Hepatocyte (in vitro differentiated cells): ENCODE measurements at regions not wholly inside any gene's neighbourhood (a gene's known extent, or its start where the extent isn't known, plus 50 kb on each side); places are given as distances from the start of the nearest gene placed in this dataset.

Experiments
- DNase-seq: peaks from one replicate; pipeline ENCODE4 v3.0.0-alpha.2; 2016; ENCODE audit warnings: low spot score
- H2AFZ ChIP-seq: fragments of 200-600 bp; sonication (generic); 2 replicates; pipeline ENCODE4 v1.6.0; 2016; ENCODE audit warnings: antibody characterized with exemption, mild to moderate bottlenecking
- H3K27ac ChIP-seq: fragments of 200-600 bp; sonication (generic); 2 replicates; pipeline ENCODE4 v1.5.1; 2016; ENCODE audit warnings: mild to moderate bottlenecking
- H3K27me3 ChIP-seq: fragments of 200-600 bp; sonication (generic); 2 replicates; pipeline ENCODE4 v1.6.1; 2016
- H3K36me3 ChIP-seq: fragments of 200-600 bp; sonication (generic); replicated peaks from 2 replicates; pipeline ENCODE4 v1.5.1; 2016; ENCODE audit warnings: low read depth; ENCODE audit not compliant: insufficient read depth
- H3K4me1 ChIP-seq: fragments of 200-600 bp; sonication (generic); 2 replicates; pipeline ENCODE4 v1.5.1; 2016; ENCODE audit warnings: mild to moderate bottlenecking, moderate library complexity; ENCODE audit not compliant: insufficient read depth
- H3K4me2 ChIP-seq: fragments of 200-600 bp; sonication (generic); 2 replicates; pipeline ENCODE4 v1.6.0; 2016
- H3K4me3 ChIP-seq: fragments of 200-600 bp; sonication (generic); 2 replicates; pipeline ENCODE4 v1.5.1; 2016; ENCODE audit warnings: mild to moderate bottlenecking
- H3K79me2 ChIP-seq: fragments of 200-600 bp; sonication (generic); 2 replicates; pipeline ENCODE4 v1.6.0; 2017; ENCODE audit warnings: mild to moderate bottlenecking
- H3K9me2 ChIP-seq: fragments of 200-600 bp; sonication (generic); replicated peaks from 2 replicates; pipeline ENCODE4 v1.6.0; 2017; ENCODE audit warnings: mild to moderate bottlenecking; ENCODE audit not compliant: insufficient read depth
- H3K9me3 ChIP-seq: fragments of 200-600 bp; sonication (generic); 2 replicates; pipeline ENCODE4 v1.5.1; 2016; ENCODE audit warnings: low read depth, mild to moderate bottlenecking
- H4K20me1 ChIP-seq: fragments of 200-600 bp; sonication (generic); 2 replicates; pipeline ENCODE4 v1.6.0; 2016; ENCODE audit warnings: mild to moderate bottlenecking; ENCODE audit not compliant: insufficient read depth, poor library complexity, severe bottlenecking
- CTCF ChIP-seq: fragments of 200-600 bp; sonication (generic); IDR thresholded peaks from 2 replicates; pipeline ENCODE4 v1.5.1; 2016; ENCODE audit warnings: antibody characterized with exemption, mild to moderate bottlenecking; ENCODE audit not compliant: poor library complexity
- EZH2 ChIP-seq: fragments of 200-600 bp; sonication (generic); IDR thresholded peaks from 2 replicates; pipeline ENCODE4 v1.6.1; 2016; ENCODE audit warnings: antibody characterized with exemption, mild to moderate bottlenecking, borderline replicate concordance
- EZH2phosphoT487 ChIP-seq: fragments of 200-600 bp; sonication (generic); IDR thresholded peaks from one replicate; pipeline ENCODE4 v1.6.1; 2018; ENCODE audit warnings: antibody characterized with exemption, mild to moderate bottlenecking, low read depth, moderate library complexity; ENCODE audit not compliant: unreplicated experiment, severe bottlenecking
- WGBS: methylation state at CpG from one replicate; pipeline ENCODE4 v1.1.6; 2016; ENCODE audit warnings: low lambda C conversion rate; ENCODE audit errors: missing lambda C conversion rate; 5-methylcytosine and 5-hydroxymethylcytosine counted together

GRCh38 chr6:103687430-103687829 is 1172.3 kb downstream of the HACE1 start:
- 74% methylated on average over 2 of the region's 2 CpGs for WGBS
- H3K36me3 ChIP-seq = no peaks in the 10 kb centered on the region
- H3K4me2 ChIP-seq = no peak overlapping the region
- no peaks in the 10 kb centered on the region for H3K9me2 ChIP-seq
- H3K4me1 ChIP-seq = no peaks in the 10 kb centered on the region
- no peak for DNase-seq
- no peaks in the 10 kb centered on the region for H4K20me1 ChIP-seq
- no peaks in the 10 kb centered on the region for H3K79me2 ChIP-seq
- no peaks in the 10 kb centered on the region for H3K9me3 ChIP-seq
- H3K27ac ChIP-seq = no peak overlapping the region
- no peak overlapping the region for H3K4me3 ChIP-seq
- no peaks in the 10 kb centered on the region for H3K27me3 ChIP-seq
- no peak for TF ChIP-seq EZH2phosphoT487
- TF ChIP-seq CTCF = no peak
- no peak for TF ChIP-seq EZH2
- H2AFZ ChIP-seq = no peak overlapping the region

DNA sequence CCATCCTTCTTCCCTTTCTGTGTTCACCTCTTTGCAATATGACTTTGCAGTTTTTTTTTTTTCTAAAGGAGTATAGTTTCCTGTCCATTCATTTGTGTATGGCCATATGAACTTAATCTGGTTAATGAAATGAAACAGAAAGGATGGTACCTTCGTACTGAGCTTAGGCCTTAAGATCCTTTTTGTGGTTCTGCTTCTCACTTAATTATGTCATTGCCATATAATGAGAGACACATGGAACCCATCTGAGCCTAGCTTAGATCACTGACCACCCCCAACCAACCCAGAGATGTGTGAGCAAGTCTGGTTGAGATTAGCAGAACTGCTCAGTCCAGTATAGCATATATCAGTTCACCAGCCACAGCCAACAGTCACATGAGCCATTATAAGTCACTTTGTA is 1179.6 kb downstream of the HACE1 start:
- Histone ChIP-seq H3K9me3 (no peaks in the 10 kb centered on the region), H3K4me1 (no peaks in the 10 kb centered on the region), H3K9me2 (no peaks in the 10 kb centered on the region), H4K20me1 (no peaks in the 10 kb centered on the region), H3K36me3 (no peaks in the 10 kb centered on the region), H3K4me3 (no peak overlapping the region), H3K27me3 (no peaks in the 10 kb centered on the region), H3K4me2 (no peak overlapping the region), H3K79me2 (no peaks in the 10 kb centered on the region), H2AFZ (no peak overlapping the region), H3K27ac (no peak overlapping the region)
- TF ChIP-seq CTCF = no peak
- no peak for TF ChIP-seq EZH2
- no peak for TF ChIP-seq EZH2phosphoT487
- DNase-seq = no peak
- 38% methylated on average over 1 of the region's 1 CpG for WGBS

GRCh38 chr6:103677290-103677689 is 1182.4 kb downstream of the HACE1 start:
- no peaks in the 10 kb centered on the region for H3K9me3 ChIP-seq
- no peaks in the 10 kb centered on the region for H3K36me3 ChIP-seq
- H3K79me2 ChIP-seq = no peaks in the 10 kb centered on the region
- WGBS = 93% methylated on average over 12 of the region's 12 CpGs
- H4K20me1 ChIP-seq = no peaks in the 10 kb centered on the region
- no peak overlapping the region for H3K4me3 ChIP-seq
- TF ChIP-seq CTCF (no peak), EZH2phosphoT487 (no peak), EZH2 (no peak)
- no peak for DNase-seq
- H2AFZ ChIP-seq = no peak overlapping the region
- no peak overlapping the region for H3K4me2 ChIP-seq
- H3K4me1 ChIP-seq = no peaks in the 10 kb centered on the region
- no peaks in the 10 kb centered on the region for H3K9me2 ChIP-seq
- no peak overlapping the region for H3K27ac ChIP-seq
- no peaks in the 10 kb centered on the region for H3K27me3 ChIP-seq

DNA sequence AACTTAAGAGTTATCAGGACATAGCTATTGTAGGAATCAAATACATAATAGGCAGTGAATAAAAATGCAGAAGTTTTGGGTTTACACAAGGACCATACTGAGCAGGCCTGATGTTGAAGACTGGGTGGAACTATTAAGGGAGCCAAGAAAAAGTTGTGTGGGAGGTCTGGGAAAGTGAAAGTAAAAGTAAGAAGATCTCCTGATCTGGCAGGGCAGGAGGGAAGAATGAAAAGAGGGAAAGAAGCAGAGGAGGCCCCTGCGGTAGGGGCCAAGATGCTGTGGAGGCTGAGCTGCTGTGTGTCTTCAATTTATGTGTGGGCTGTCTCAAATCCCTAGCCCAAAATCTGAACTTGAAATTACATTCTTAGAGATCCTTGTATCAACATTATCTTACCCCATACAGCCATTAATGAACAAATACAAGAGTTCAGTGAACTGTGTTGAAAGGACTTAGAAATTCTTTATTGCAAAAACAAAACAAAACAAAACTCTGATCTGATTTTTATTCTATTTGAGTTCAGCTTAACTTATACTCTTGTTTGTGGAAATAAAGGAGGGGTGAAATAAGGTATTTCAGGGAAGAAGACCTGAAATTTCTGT is 1183.8 kb downstream of the HACE1 start:
- H3K4me1 ChIP-seq = no peaks in the 10 kb centered on the region
- H3K4me3 ChIP-seq = no peak overlapping the region
- peak overlapping the region; percentile 41 for H2AFZ ChIP-seq
- H3K27ac ChIP-seq = no peak overlapping the region
- no peaks in the 10 kb centered on the region for H3K36me3 ChIP-seq
- H3K27me3 ChIP-seq = no peaks in the 10 kb centered on the region
- no peaks in the 10 kb centered on the region for H4K20me1 ChIP-seq
- H3K79me2 ChIP-seq = no peaks in the 10 kb centered on the region
- H3K9me3 ChIP-seq = no peaks in the 10 kb centered on the region
- peak overlapping the region; percentile 34 for H3K4me2 ChIP-seq
- TF ChIP-seq EZH2 = no peak
- TF ChIP-seq CTCF = no peak
- TF ChIP-seq EZH2phosphoT487 = no peak
- WGBS = 81% methylated on average over 1 of the region's 1 CpG
- peak; percentile 4 for DNase-seq
- H3K9me2 ChIP-seq = no peaks in the 10 kb centered on the region
